GM12878 (cell line): ENCODE measurements at regions not wholly inside any gene's neighbourhood (a gene's known extent, or its start where the extent isn't known, plus 50 kb on each side); places are given as distances from the start of the nearest gene placed in this dataset.

ENCODE experiments used
- ATAC-seq: fragments of 200-7000 bp; cut with Tn5 transposase; 3 replicates; pipeline ENCODE4 v1.9.1; 2020; ENCODE audit warnings: mild to moderate bottlenecking, moderate library complexity
- BruUV-seq: library from RNA; stranded (reverse); fragments of 400-500 nt; replicated peaks from 2 replicates; lab custom pipeline; 2021; lab: Mats Ljungman, UMichigan
- CTCF ChIA-PET: fragments of 300-600 bp; sonication (Branson Sonifier 250); formaldehyde crosslinking; extraction: SDS; loops from one replicate; lab custom pipeline; 2021; ENCODE audit warnings: inconsistent platforms; lab: Yijun Ruan, JAX
- POLR2A ChIA-PET: fragments of 350-600 bp; formaldehyde crosslinking; extraction: SDS; loops from one replicate; lab custom pipeline; 2021; ENCODE audit warnings: inconsistent platforms; lab: Charles Lee
- RAD21 ChIA-PET: fragments of 300-600 bp; sonication (Branson Sonifier 250); formaldehyde crosslinking; loops from one replicate; lab custom pipeline; 2023; ENCODE audit warnings: antibody characterized with exemption; ENCODE audit not compliant: unreplicated experiment; lab: Charles Lee
- SMC1A ChIA-PET: fragments of 300-600 bp; sonication (Branson Sonifier 250); formaldehyde crosslinking; loops from one replicate; lab custom pipeline; 2023; ENCODE audit not compliant: unreplicated experiment, uncharacterized antibody; lab: Charles Lee
- DNase-seq: peaks from one replicate; pipeline ENCODE4 v3.0.0-alpha.2; 2011; ENCODE audit warnings: low read depth, low spot score
- FAIRE-seq: peaks from 3 replicates; lab custom pipeline; 2011; peaks lifted over from hg19 to GRCh38; lab: Jason Lieb, UNC
- H2AFZ ChIP-seq: 2 replicates; pipeline ENCODE4 v1.6.0; 2011; ENCODE audit warnings: low read depth, low read length, control low read depth; ENCODE audit not compliant: control insufficient read depth
- H3K27ac ChIP-seq: 2 replicates; pipeline ENCODE4 v1.5.1; 2011; ENCODE audit warnings: control low read depth; ENCODE audit not compliant: control insufficient read depth, insufficient read depth
- H3K27me3 ChIP-seq, 2 experiments: replicated peaks in 1 of 2; 2 replicates each; pipeline versions ENCODE4 v1.6.0 to v1.6.1; 2011; ENCODE audit warnings: low read length in 1 of 2; ENCODE audit not compliant: control insufficient read depth in 2 of 2, insufficient read depth in 2 of 2
- H3K36me3 ChIP-seq, 2 experiments: 2 replicates each; pipeline ENCODE4 v1.5.1; 2011; ENCODE audit warnings: low read length in 1 of 2; ENCODE audit not compliant: control insufficient read depth in 2 of 2, insufficient read depth in 2 of 2
- H3K4me1 ChIP-seq: 2 replicates; pipeline ENCODE4 v1.6.1; 2011; ENCODE audit warnings: mild to moderate bottlenecking, low read length, moderate library complexity, mixed read lengths; ENCODE audit not compliant: control insufficient read depth, insufficient read depth
- H3K4me2 ChIP-seq: 2 replicates; pipeline ENCODE4 v1.6.0; 2011; ENCODE audit warnings: control low read depth; ENCODE audit not compliant: control insufficient read depth, insufficient read depth
- H3K4me3 ChIP-seq: fragments of 200-600 bp; sonication (generic); 2 replicates; pipeline ENCODE4 v1.5.1; 2016
- H3K79me2 ChIP-seq: 2 replicates; pipeline ENCODE4 v1.6.0; 2011; ENCODE audit warnings: low read length; ENCODE audit not compliant: control insufficient read depth, insufficient read depth
- H3K9ac ChIP-seq: 2 replicates; pipeline ENCODE4 v1.8.0; 2011; ENCODE audit warnings: low read length, control low read depth, mixed read lengths; ENCODE audit not compliant: control insufficient read depth, insufficient read depth
- H3K9me3 ChIP-seq: replicated peaks from 3 replicates; pipeline ENCODE4 v1.5.1; 2011; ENCODE audit warnings: mild to moderate bottlenecking, low read length; ENCODE audit not compliant: control insufficient read depth, insufficient read depth
- H4K20me1 ChIP-seq: 2 replicates; pipeline ENCODE4 v1.6.0; 2011; ENCODE audit not compliant: control insufficient read depth, insufficient read depth
- CEBPB ChIP-seq, 2 experiments: fragments of 150-350 bp in 1 of 2; IDR thresholded peaks; 2 replicates each; pipeline ENCODE4 v1.6.1; 2012 to 2014; ENCODE audit warnings: low read depth in 2 of 2, low read length in 2 of 2, borderline replicate concordance in 1 of 2, inconsistent platforms in 1 of 2
- CHD2 ChIP-seq: IDR thresholded peaks from 2 replicates; pipeline ENCODE4 v1.6.1; 2011; ENCODE audit warnings: low read depth, low read length, improper control_type of control experiment, borderline replicate concordance
- CTCF ChIP-seq, 3 experiments: IDR thresholded peaks in 2 of 3; conservative IDR thresholded peaks in 1 of 3; 2 replicates each; pipeline ENCODE4 v1.5.1; 2011; ENCODE audit warnings: low read depth in 3 of 3, low read length in 3 of 3, mild to moderate bottlenecking in 3 of 3, control low read depth in 2 of 3, moderate library complexity in 2 of 3, inconsistent platforms in 1 of 3, mixed read lengths in 1 of 3; ENCODE audit not compliant: control insufficient read depth in 2 of 3, insufficient read depth in 1 of 3; ENCODE audit errors: extremely low read depth in 1 of 3
- DPF2 ChIP-seq: fragments of 450-650 bp; IDR thresholded peaks from 2 replicates; pipeline ENCODE4 v1.6.1; 2017; ENCODE audit warnings: mild to moderate bottlenecking
- HCFC1 ChIP-seq: fragments of 150-350 bp; IDR thresholded peaks from 2 replicates; pipeline ENCODE4 v1.6.1; 2014; ENCODE audit warnings: low read length
- IRF3 ChIP-seq: fragments of 450-650 bp; IDR thresholded peaks from 2 replicates; pipeline ENCODE4 v1.6.1; 2014; ENCODE audit warnings: mild to moderate bottlenecking
- PAX5 ChIP-seq: IDR thresholded peaks from 2 replicates; pipeline ENCODE4 v1.6.1; 2011; ENCODE audit warnings: low read depth, low read length, borderline replicate concordance
- POU2F2 ChIP-seq: IDR thresholded peaks from 3 replicates; pipeline ENCODE4 v1.6.1; 2011; ENCODE audit warnings: low read depth, mild to moderate bottlenecking, low read length, borderline replicate concordance
- SPI1 ChIP-seq: IDR thresholded peaks from 2 replicates; pipeline ENCODE4 v1.6.1; 2011; ENCODE audit warnings: low read depth, mild to moderate bottlenecking, low read length, moderate library complexity, borderline replicate concordance; ENCODE audit not compliant: insufficient read depth
- ZNF384 ChIP-seq: IDR thresholded peaks from 2 replicates; pipeline ENCODE4 v1.6.1; 2012; ENCODE audit warnings: low read depth, mild to moderate bottlenecking, low read length, improper control_type of control experiment, borderline replicate concordance
- WGBS: methylation state at CpG from one replicate; pipeline ENCODE4 v1.1.6; 2016; ENCODE audit warnings: low lambda C conversion rate; ENCODE audit not compliant: insufficient replicate concordance, insufficient coverage; ENCODE audit errors: missing lambda C conversion rate; 5-methylcytosine and 5-hydroxymethylcytosine counted together
- in situ Hi-C: fragments of 300-500 bp; cut with MboI; formaldehyde crosslinking; loops from 9 replicates; pipeline ENCODE4 v1.14.3; 2018; ENCODE audit warnings: mixed read lengths
- intact Hi-C: fragments of 100-400 bp; cut with micrococcal nuclease; formaldehyde crosslinking; loops from one replicate; pipeline ENCODE4 v1.14.2; 2022; ENCODE audit not compliant: unreplicated experiment
- TF ChIP-seq, protein P1 (sequence below): IDR thresholded peaks from 2 replicates; pipeline ENCODE4 v1.6.1; 2012; ENCODE audit warnings: low read length, inconsistent platforms

- in situ Hi-C loops: no loop called here
- peak; percentile 38; the same call in 1 of the 3 replicates for TF ChIP-seq POU2F2
- TF ChIP-seq PAX5: 0 out of 2 replicates have a peak, but pooled peaks have one; percentile 31
- peak; percentile 46; the same call in 1 of the 2 replicates for TF ChIP-seq SPI1
- no peak for TF ChIP-seq CHD2
- H3K27me3 ChIP-seq: no peaks in the 10 kb centered on the region
- ChIA-PET SMC1A (no interaction called here), RAD21 (no interaction called here), POLR2A (no interaction called here), CTCF (no interaction called here)
- H3K79me2 ChIP-seq: no peaks in the 10 kb centered on the region
- H3K36me3 ChIP-seq: no peaks in the 10 kb centered on the region
- H2AFZ ChIP-seq: no peak overlapping the region
- FAIRE-seq (no peak), DNase-seq (no peak), ATAC-seq (peak; percentile 79)
- no peaks in the 10 kb centered on the region for H4K20me1 ChIP-seq
- no peak overlapping the region for H3K9ac ChIP-seq
- H3K4me3 ChIP-seq: no peak overlapping the region
- H3K4me1 ChIP-seq: peaks cover 4% of the 10 kb centered on the region
- intact Hi-C loops: no loop called here
- 71% methylated on average over 6 of the region's 6 CpGs for WGBS
- H3K4me2 ChIP-seq: no peak overlapping the region
- BruUV-seq: no TSS peak
- H3K27ac ChIP-seq: no peak overlapping the region
- no peaks in the 10 kb centered on the region; the same call in 2 of the 3 replicates for H3K9me3 ChIP-seq
Observed at GRCh38 chr14:51596488-51597117, 55.1 kb upstream of the FRMD6 start.

- Histone ChIP-seq H3K9ac (no peak overlapping the region), H3K4me2 (no peak overlapping the region), H3K4me1 (peaks cover 4% of the 10 kb centered on the region), H2AFZ (no peak overlapping the region), H3K4me3 (no peak overlapping the region), H3K9me3 (no peaks in the 10 kb centered on the region; the same call in 2 of the 3 replicates), H3K27ac (no peak overlapping the region), H4K20me1 (no peaks in the 10 kb centered on the region), H3K36me3 (no peaks in the 10 kb centered on the region), H3K27me3 (no peaks in the 10 kb centered on the region), H3K79me2 (no peaks in the 10 kb centered on the region)
- BruUV-seq: no TSS peak
- ChIA-PET SMC1A (interaction anchor here (1.0 kb wide), 1 partner anchor 11 kb away, joined by 3 read pairs; no protein-coding TSS in a partner anchor), CTCF (no interaction called here), POLR2A (no interaction called here), RAD21 (no interaction called here)
- WGBS: 69% methylated on average over 7 of the region's 7 CpGs
- no peak for DNase-seq
- ATAC-seq: no peak
- in situ Hi-C loops (no loop called here), intact Hi-C loops (no loop called here)
- FAIRE-seq: no peak
- no peak for TF ChIP-seq CTCF (IDR thresholded peaks at IDR 0.05 in 2 of 3, conservative IDR thresholded peaks at IDR 0.05 in 1 of 3; ENCODE audit: control insufficient read depth in 2 of 3, extremely low read depth in 1 of 3, insufficient read depth in 1 of 3, low read depth in 3 of 3, low read length in 3 of 3)
- no peak for TF ChIP-seq HCFC1
- TF ChIP-seq DPF2: no peak
- no peak for TF ChIP-seq ZNF384
- TF ChIP-seq IRF3: no peak
- TF ChIP-seq, protein P1, sequence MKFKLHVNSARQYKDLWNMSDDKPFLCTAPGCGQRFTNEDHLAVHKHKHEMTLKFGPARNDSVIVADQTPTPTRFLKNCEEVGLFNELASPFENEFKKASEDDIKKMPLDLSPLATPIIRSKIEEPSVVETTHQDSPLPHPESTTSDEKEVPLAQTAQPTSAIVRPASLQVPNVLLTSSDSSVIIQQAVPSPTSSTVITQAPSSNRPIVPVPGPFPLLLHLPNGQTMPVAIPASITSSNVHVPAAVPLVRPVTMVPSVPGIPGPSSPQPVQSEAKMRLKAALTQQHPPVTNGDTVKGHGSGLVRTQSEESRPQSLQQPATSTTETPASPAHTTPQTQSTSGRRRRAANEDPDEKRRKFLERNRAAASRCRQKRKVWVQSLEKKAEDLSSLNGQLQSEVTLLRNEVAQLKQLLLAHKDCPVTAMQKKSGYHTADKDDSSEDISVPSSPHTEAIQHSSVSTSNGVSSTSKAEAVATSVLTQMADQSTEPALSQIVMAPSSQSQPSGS: no peak
- TF ChIP-seq CEBPB (IDR thresholded peaks at IDR 0.05; ENCODE audit: borderline replicate concordance in 1 of 2, low read depth in 2 of 2, low read length in 2 of 2): no peak
Observed at GRCh38 chr14:51597261-51598001, 54.3 kb upstream of the FRMD6 start.
